ENCODE measurements at regions not wholly inside any gene's neighbourhood (a gene's known extent, or its start where the extent isn't known, plus 50 kb on each side); places are given as distances from the start of the nearest gene placed in this dataset.

DNA sequence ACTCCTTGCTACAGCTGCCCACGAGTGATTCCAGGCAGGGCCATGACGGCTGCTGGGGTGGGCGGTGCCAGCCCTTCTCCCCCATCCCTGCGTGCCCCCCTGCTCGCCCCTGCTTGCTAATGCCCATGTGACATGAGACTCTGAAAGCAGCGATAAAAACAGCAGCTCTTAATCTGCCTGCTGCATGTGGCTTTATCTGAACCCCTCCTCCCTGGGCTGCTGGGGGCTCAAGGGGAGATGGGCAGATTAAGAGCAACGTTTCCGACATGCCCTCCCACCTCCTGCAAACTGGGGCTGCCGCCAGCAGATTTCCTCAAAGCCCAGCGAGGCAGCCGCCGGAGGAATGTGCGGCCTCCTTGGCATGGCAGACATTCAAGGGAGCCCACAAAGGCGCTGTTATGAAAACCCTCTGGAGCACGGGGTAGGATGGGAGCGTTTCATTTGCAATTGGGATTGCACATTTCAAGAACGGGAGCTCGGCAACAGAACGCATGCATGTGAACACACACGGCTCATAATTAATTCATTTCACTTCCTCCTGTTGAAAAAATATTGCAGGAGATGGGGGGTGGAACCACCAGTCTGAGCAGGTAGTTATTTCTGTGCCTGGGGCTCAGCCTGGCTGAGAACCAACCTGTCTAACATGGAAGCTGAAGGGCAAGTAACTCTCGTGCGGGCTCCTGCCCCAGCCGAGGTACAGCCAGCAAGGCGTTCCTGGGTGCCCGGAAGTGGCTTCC lies 504.2 kb upstream of the PROK2 start:
- DNase-seq (ENCODE audit: low spot score) (no peak), ATAC-seq (ENCODE audit: low read depth) (peak; percentile 42; the same call in 2 of the 3 replicates)
- H3K4me3 ChIP-seq (ENCODE audit: severe bottlenecking): no peak overlapping the region
- H3K27me3 ChIP-seq (ENCODE audit: insufficient read depth, poor library complexity, severe bottlenecking): no peaks in the 10 kb centered on the region
- H3K36me3 ChIP-seq (ENCODE audit: low read depth): no peaks in the 10 kb centered on the region
- TF ChIP-seq, protein P1, sequence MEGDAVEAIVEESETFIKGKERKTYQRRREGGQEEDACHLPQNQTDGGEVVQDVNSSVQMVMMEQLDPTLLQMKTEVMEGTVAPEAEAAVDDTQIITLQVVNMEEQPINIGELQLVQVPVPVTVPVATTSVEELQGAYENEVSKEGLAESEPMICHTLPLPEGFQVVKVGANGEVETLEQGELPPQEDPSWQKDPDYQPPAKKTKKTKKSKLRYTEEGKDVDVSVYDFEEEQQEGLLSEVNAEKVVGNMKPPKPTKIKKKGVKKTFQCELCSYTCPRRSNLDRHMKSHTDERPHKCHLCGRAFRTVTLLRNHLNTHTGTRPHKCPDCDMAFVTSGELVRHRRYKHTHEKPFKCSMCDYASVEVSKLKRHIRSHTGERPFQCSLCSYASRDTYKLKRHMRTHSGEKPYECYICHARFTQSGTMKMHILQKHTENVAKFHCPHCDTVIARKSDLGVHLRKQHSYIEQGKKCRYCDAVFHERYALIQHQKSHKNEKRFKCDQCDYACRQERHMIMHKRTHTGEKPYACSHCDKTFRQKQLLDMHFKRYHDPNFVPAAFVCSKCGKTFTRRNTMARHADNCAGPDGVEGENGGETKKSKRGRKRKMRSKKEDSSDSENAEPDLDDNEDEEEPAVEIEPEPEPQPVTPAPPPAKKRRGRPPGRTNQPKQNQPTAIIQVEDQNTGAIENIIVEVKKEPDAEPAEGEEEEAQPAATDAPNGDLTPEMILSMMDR (IDR thresholded peaks at IDR 0.05; ENCODE audit: poor library complexity, severe bottlenecking): no peak
- no peak overlapping the region for H3K27ac ChIP-seq (ENCODE audit: poor library complexity, severe bottlenecking)
- H3K4me1 ChIP-seq (ENCODE audit: insufficient read depth, poor library complexity, severe bottlenecking): no peaks in the 10 kb centered on the region
- H3K9me3 ChIP-seq (ENCODE audit: severe bottlenecking): no peaks in the 10 kb centered on the region

DNA sequence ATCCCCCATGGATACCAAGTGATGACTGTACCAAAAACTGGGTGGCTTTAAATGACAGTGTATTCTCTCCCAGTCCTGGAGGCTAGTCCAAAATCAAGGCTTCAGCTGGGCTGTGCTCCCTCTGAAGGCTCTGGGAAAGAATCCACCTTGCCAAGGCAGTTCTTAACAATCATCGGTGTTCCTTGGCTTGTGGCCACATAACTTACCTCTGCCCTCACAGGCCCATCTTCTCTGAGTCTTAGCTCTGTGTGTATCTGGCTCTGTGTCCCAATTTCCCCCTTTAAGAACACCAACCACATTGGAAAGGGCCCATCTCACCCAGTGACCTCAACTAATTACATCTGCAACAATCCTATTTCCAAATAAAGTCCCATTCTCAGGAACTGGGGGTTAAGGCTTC lies 503.0 kb upstream of the PROK2 start:
- no peak overlapping the region for H3K4me3 ChIP-seq (ENCODE audit: severe bottlenecking)
- DNase-seq (ENCODE audit: low spot score): no peak
- H3K36me3 ChIP-seq (ENCODE audit: low read depth): no peaks in the 10 kb centered on the region
- H3K27me3 ChIP-seq (ENCODE audit: insufficient read depth, poor library complexity, severe bottlenecking): no peaks in the 10 kb centered on the region
- no peaks in the 10 kb centered on the region for H3K9me3 ChIP-seq (ENCODE audit: severe bottlenecking)
- H3K4me1 ChIP-seq (ENCODE audit: insufficient read depth, poor library complexity, severe bottlenecking): no peaks in the 10 kb centered on the region
- no peak overlapping the region for H3K27ac ChIP-seq (ENCODE audit: poor library complexity, severe bottlenecking)
- TF ChIP-seq, protein P1 (IDR thresholded peaks at IDR 0.05; ENCODE audit: poor library complexity, severe bottlenecking): no peak
- peak; percentile 50; the same call in 1 of the 3 replicates for ATAC-seq (ENCODE audit: low read depth)

DNA sequence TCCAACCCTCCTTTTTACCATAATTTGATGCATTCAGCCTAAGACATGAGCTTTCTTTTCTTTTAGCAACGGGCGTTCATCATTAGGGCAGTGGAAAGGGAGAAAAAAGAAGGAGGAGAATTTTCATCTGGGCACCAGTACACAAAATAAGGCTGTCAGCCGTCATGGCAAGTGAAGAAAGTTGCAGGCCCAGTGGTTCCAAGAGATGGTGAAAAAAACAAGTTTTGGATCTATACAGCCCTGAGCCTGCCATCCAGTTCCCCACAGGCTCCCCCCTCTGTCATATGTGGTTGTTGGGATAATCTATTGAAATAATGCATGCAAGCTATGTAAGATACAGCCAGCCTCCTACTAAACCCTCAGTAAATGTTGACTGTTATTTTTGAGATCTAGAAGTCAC lies 500.6 kb upstream of the PROK2 start:
- H3K4me1 ChIP-seq (ENCODE audit: insufficient read depth, poor library complexity, severe bottlenecking): no peaks in the 10 kb centered on the region
- TF ChIP-seq, protein P1 (IDR thresholded peaks at IDR 0.05; ENCODE audit: poor library complexity, severe bottlenecking): no peak
- no peak overlapping the region for H3K4me3 ChIP-seq (ENCODE audit: severe bottlenecking)
- DNase-seq (ENCODE audit: low spot score): no peak
- no peaks in the 10 kb centered on the region for H3K27me3 ChIP-seq (ENCODE audit: insufficient read depth, poor library complexity, severe bottlenecking)
- ATAC-seq (ENCODE audit: low read depth): no peak
- no peak overlapping the region for H3K27ac ChIP-seq (ENCODE audit: poor library complexity, severe bottlenecking)
- H3K9me3 ChIP-seq (ENCODE audit: severe bottlenecking): no peaks in the 10 kb centered on the region
- H3K36me3 ChIP-seq (ENCODE audit: low read depth): no peaks in the 10 kb centered on the region

DNA sequence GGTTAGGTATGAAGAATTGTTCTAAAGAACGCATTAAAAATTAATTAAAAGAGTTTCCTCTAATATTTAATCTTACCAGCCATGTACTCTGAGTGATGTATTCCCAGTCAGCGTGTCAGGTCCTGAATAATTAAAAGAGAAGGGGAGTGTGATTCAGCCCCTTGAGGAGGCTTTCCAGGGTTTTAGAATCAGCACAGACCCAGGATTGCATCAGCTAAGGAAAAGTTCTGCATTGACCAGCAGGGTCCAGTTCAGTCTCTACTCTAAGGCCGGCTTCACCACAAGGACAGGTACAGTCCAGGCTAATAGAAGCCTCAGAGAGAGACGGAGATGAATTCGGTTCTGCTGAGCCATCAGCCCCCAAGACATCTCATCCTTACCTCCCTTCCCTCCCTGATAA lies 499.5 kb upstream of the PROK2 start:
- TF ChIP-seq, protein P1 (IDR thresholded peaks at IDR 0.05; ENCODE audit: poor library complexity, severe bottlenecking): no peak
- ATAC-seq (ENCODE audit: low read depth): no peak
- no peak for DNase-seq (ENCODE audit: low spot score)
- Histone ChIP-seq H3K27me3 (ENCODE audit: insufficient read depth, poor library complexity, severe bottlenecking) (no peaks in the 10 kb centered on the region), H3K36me3 (ENCODE audit: low read depth) (no peaks in the 10 kb centered on the region), H3K9me3 (ENCODE audit: severe bottlenecking) (no peaks in the 10 kb centered on the region), H3K27ac (ENCODE audit: poor library complexity, severe bottlenecking) (no peak overlapping the region), H3K4me3 (ENCODE audit: severe bottlenecking) (no peak overlapping the region), H3K4me1 (ENCODE audit: insufficient read depth, poor library complexity, severe bottlenecking) (no peaks in the 10 kb centered on the region)

DNA sequence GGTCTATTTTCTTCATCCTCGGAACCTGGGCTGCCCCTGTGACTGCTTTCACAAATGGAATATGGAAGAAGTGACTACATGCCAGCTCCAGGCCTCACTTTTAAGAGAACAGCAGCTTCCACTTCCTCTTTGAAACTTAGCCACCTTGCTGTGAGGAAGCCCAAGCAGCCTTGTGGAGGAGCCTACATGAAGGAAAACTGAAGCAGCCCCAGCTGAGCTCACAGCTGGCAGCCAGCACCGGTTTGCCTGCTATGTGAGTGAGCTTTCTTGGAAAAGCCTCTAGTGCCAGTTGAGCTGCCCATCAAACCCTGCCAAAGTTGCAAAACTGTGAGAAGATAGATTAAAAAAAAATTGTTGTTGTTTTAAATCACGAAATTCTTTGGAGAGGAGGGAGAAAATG lies 498.0 kb upstream of the PROK2 start:
- Histone ChIP-seq H3K27me3 (ENCODE audit: insufficient read depth, poor library complexity, severe bottlenecking) (no peaks in the 10 kb centered on the region), H3K4me1 (ENCODE audit: insufficient read depth, poor library complexity, severe bottlenecking) (no peaks in the 10 kb centered on the region), H3K9me3 (ENCODE audit: severe bottlenecking) (no peaks in the 10 kb centered on the region), H3K27ac (ENCODE audit: poor library complexity, severe bottlenecking) (no peak overlapping the region), H3K36me3 (ENCODE audit: low read depth) (no peaks in the 10 kb centered on the region), H3K4me3 (ENCODE audit: severe bottlenecking) (no peak overlapping the region)
- TF ChIP-seq, protein P1 (IDR thresholded peaks at IDR 0.05; ENCODE audit: poor library complexity, severe bottlenecking): no peak
- DNase-seq (ENCODE audit: low spot score) (no peak), ATAC-seq (ENCODE audit: low read depth) (no peak)
